ENCODE measurements at regions not wholly inside any gene's neighbourhood (a gene's known extent, or its start where the extent isn't known, plus 50 kb on each side); places are given as distances from the start of the nearest gene placed in this dataset.
"Not testable (repeated sequence)": the region's sequence is repeated elsewhere in the genome, so short reads cannot be mapped to it uniquely, and the experiment has no call there.

DNA sequence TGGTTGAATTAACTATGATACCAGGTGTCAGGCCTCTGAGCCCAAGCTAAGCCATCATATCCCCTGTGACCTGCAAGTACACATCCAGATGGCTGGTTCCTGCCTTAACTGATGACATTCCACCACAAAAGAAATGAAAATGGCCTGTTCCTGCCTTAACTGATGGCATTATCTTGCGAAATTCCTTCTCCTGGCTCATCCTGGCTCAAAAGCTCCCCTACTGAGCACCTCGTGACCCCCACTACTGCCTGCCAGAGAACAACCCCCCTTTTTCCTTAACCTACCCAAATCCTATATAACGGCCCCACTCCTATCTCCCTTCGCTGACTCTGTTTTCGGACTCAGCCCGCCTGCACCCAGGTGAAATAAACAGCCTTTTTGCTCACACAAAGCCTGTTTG lies 1671.4 kb downstream of the C4orf33 start:
- H3K4me1 ChIP-seq (ENCODE audit: control insufficient read depth, insufficient read depth, low read length, poor library complexity, severe bottlenecking); H3K27me3 ChIP-seq (ENCODE audit: control insufficient read depth, insufficient read depth, low read length); H3K4me1 Mint-ChIP-seq; H3K4me3 ChIP-seq (ENCODE audit: low read depth, low read length); H3K4me3 Mint-ChIP-seq; H3K27ac ChIP-seq (ENCODE audit: insufficient read depth, low read length, poor library complexity, severe bottlenecking); ATAC-seq (ENCODE audit: low read depth in 2 of 2); H3K36me3 ChIP-seq (ENCODE audit: control insufficient read depth, insufficient read depth, low read length); DNase-seq; H3K27ac Mint-ChIP-seq; H3K36me3 Mint-ChIP-seq; H3K9me3 ChIP-seq (ENCODE audit: control insufficient read depth in 2 of 2, low read length in 2 of 2); H3K27me3 Mint-ChIP-seq: not testable (repeated sequence)
- peaks cover under 1 to 24% (median 8%) of the 10 kb centered on the region in 7 donors for H3K9me3 Mint-ChIP-seq

DNA sequence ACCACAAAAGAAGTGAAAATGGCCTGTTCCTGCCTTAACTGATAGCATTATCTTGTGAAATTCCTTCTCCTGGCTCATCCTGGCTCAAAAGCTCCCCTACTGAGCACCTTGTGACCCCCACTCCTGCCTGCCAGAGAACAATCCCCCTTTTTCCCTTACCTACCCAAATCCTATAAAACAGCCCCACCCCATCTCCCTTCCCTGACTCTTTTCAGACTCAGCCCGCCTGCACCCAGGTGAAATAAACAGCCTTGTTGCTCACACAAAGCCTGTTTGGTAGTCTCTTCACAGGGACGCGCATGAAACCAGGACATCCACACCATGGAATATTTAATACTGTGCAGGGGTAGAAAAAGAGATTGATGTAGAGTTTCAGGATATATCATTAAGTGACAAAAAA lies 1677.0 kb downstream of the C4orf33 start:
- H3K4me1 ChIP-seq (ENCODE audit: control insufficient read depth, insufficient read depth, low read length, poor library complexity, severe bottlenecking); H3K27ac Mint-ChIP-seq: not testable (repeated sequence)
- H3K9me3 Mint-ChIP-seq, result peaks cover 4 to 23% (median 12%) of the 10 kb centered on the region in 7 donors

DNA sequence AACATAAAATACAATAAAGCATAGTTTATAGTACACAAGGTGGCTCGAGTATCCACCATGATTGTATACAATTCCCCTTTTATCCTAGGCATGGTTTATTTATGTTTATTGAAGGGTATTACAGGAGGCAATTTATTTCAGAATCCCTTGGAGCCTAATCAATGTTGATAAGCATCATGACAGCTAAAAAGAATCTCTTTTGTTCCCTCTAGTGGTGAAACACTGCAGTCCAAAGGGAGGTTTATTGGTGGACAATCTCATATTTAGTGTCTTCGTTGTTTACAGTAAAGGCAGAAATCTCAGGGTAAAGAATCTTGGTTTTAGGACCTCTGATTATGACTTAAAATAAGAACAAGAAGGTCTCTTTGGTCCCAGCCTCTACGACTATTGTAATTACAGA lies 1712.5 kb downstream of the C4orf33 start:
- Mint-ChIP-seq H3K4me3 (no peak overlapping the region), H3K4me1 (no peaks in the 10 kb centered on the region), H3K27ac (no peak overlapping the region), H3K36me3 (no peaks in the 10 kb centered on the region), H3K27me3 (no peaks in the 10 kb centered on the region), H3K9me3 (peaks cover 0 to 17% (median 2%) of the 10 kb centered on the region in 7 donors)
- DNase-seq, result no peak
- Histone ChIP-seq H3K36me3 (ENCODE audit: control insufficient read depth, insufficient read depth, low read length) (no peaks in the 10 kb centered on the region), H3K4me1 (ENCODE audit: control insufficient read depth, insufficient read depth, low read length, poor library complexity, severe bottlenecking) (no peaks in the 10 kb centered on the region), H3K9me3 (ENCODE audit: control insufficient read depth in 2 of 2, low read length in 2 of 2) (peaks cover 3 to 14% of the 10 kb centered on the region in 2 experiments), H3K4me3 (ENCODE audit: low read depth, low read length) (no peak overlapping the region), H3K27me3 (ENCODE audit: control insufficient read depth, insufficient read depth, low read length) (no peaks in the 10 kb centered on the region), H3K27ac (ENCODE audit: insufficient read depth, low read length, poor library complexity, severe bottlenecking) (no peak overlapping the region)
- ATAC-seq (ENCODE audit: low read depth in 2 of 2), result no peak

More for the DNA sequence above, 1677.0 kb downstream of the C4orf33 start:
- not testable (repeated sequence) for H3K27ac ChIP-seq (ENCODE audit: insufficient read depth, low read length, poor library complexity, severe bottlenecking); H3K27me3 Mint-ChIP-seq; H3K36me3 ChIP-seq (ENCODE audit: control insufficient read depth, insufficient read depth, low read length); H3K9me3 ChIP-seq (ENCODE audit: control insufficient read depth in 2 of 2, low read length in 2 of 2); H3K27me3 ChIP-seq (ENCODE audit: control insufficient read depth, insufficient read depth, low read length); ATAC-seq (ENCODE audit: low read depth in 2 of 2); H3K4me1 Mint-ChIP-seq; H3K36me3 Mint-ChIP-seq; H3K4me3 Mint-ChIP-seq; H3K4me3 ChIP-seq (ENCODE audit: low read depth, low read length); DNase-seq

GRCh38 chr4:130812117-130812765 lies 1716.3 kb downstream of the C4orf33 start:
- Histone ChIP-seq H3K36me3 (ENCODE audit: control insufficient read depth, insufficient read depth, low read length) (no peaks in the 10 kb centered on the region), H3K9me3 (ENCODE audit: control insufficient read depth in 2 of 2, low read length in 2 of 2) (peaks cover 0 to 5% of the 10 kb centered on the region in 2 experiments), H3K27me3 (ENCODE audit: control insufficient read depth, insufficient read depth, low read length) (no peaks in the 10 kb centered on the region), H3K4me3 (ENCODE audit: low read depth, low read length) (no peak overlapping the region), H3K27ac (ENCODE audit: insufficient read depth, low read length, poor library complexity, severe bottlenecking) (no peak overlapping the region), H3K4me1 (ENCODE audit: control insufficient read depth, insufficient read depth, low read length, poor library complexity, severe bottlenecking) (no peaks in the 10 kb centered on the region)
- H3K27ac Mint-ChIP-seq, result no peak overlapping the region
- H3K27me3 Mint-ChIP-seq, result no peaks in the 10 kb centered on the region
- no peak for ATAC-seq (ENCODE audit: low read depth in 2 of 2)
- H3K4me3 Mint-ChIP-seq, result no peak overlapping the region
- H3K9me3 Mint-ChIP-seq, result peaks cover 0 to 19% (median 0%) of the 10 kb centered on the region in 7 donors
- H3K36me3 Mint-ChIP-seq, result no peaks in the 10 kb centered on the region
- H3K4me1 Mint-ChIP-seq, result no peaks in the 10 kb centered on the region
- DNase-seq, result no peak

DNA sequence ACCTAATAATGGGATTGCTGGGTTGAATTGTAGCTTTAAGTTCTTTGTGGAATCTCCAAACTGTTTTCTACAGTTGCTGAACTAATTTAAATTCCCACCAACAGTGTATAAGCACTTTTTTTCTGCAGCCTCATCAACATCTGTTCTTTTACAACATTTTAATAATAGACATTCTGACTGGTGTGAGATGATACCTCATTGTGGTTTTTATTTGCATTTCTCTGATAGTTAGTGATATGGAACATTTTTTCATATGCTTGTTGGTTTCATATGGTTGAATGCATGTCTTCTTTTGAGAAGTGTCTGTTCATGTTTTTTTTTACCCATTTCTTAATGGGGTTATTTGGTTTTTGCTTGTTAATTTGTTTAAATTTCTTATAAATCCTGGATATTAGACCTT lies 1718.9 kb downstream of the C4orf33 start:
- ATAC-seq (ENCODE audit: low read depth in 2 of 2), result no peak
- peaks cover 0 to 2% of the 10 kb centered on the region in 2 experiments for H3K9me3 ChIP-seq (ENCODE audit: control insufficient read depth in 2 of 2, low read length in 2 of 2)

DNA sequence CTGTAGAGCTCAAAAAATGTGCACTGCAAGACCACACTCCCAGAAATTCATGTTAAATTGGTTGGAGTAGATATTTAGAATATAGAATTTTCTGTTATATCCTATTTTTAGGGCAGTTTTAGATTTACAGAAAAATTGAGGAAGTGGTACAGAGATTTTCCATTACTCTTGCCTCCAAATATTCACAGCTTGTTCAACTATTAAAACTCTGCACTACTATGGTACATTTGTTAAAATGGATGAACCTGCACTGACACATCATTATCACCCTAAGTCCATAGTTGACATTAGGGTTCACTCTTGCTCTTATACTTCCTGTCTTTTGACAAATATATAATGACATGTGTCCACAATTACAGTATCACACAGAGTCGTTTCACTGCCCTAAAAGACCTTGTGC lies 1724.5 kb downstream of the C4orf33 start:
- no peak for ATAC-seq (ENCODE audit: low read depth in 2 of 2)
- Histone ChIP-seq H3K4me3 (ENCODE audit: low read depth, low read length) (no peak overlapping the region), H3K27me3 (ENCODE audit: control insufficient read depth, insufficient read depth, low read length) (no peaks in the 10 kb centered on the region), H3K9me3 (ENCODE audit: control insufficient read depth in 2 of 2, low read length in 2 of 2) (peaks cover 0 to 2% of the 10 kb centered on the region in 2 experiments), H3K36me3 (ENCODE audit: control insufficient read depth, insufficient read depth, low read length) (no peaks in the 10 kb centered on the region), H3K4me1 (ENCODE audit: control insufficient read depth, insufficient read depth, low read length, poor library complexity, severe bottlenecking) (no peaks in the 10 kb centered on the region), H3K27ac (ENCODE audit: insufficient read depth, low read length, poor library complexity, severe bottlenecking) (no peak overlapping the region)
- Mint-ChIP-seq H3K36me3 (no peaks in the 10 kb centered on the region), H3K4me3 (no peak overlapping the region), H3K4me1 (no peaks in the 10 kb centered on the region), H3K27ac (no peak overlapping the region), H3K27me3 (no peaks in the 10 kb centered on the region), H3K9me3 (peaks cover 1 to 16% (median 8%) of the 10 kb centered on the region in 7 donors)
- no peak for DNase-seq

More for the DNA sequence above, 1718.9 kb downstream of the C4orf33 start:
- H3K4me1 ChIP-seq (ENCODE audit: control insufficient read depth, insufficient read depth, low read length, poor library complexity, severe bottlenecking), result no peaks in the 10 kb centered on the region
- Mint-ChIP-seq H3K27ac (no peak overlapping the region), H3K4me3 (no peak overlapping the region), H3K36me3 (no peaks in the 10 kb centered on the region), H3K9me3 (peaks cover 0 to 22% (median 0%) of the 10 kb centered on the region in 7 donors), H3K27me3 (no peaks in the 10 kb centered on the region), H3K4me1 (no peaks in the 10 kb centered on the region)
- H3K4me3 ChIP-seq (ENCODE audit: low read depth, low read length), result no peak overlapping the region
- no peak overlapping the region for H3K27ac ChIP-seq (ENCODE audit: insufficient read depth, low read length, poor library complexity, severe bottlenecking)
- no peaks in the 10 kb centered on the region for H3K27me3 ChIP-seq (ENCODE audit: control insufficient read depth, insufficient read depth, low read length)
- DNase-seq, result no peak
- H3K36me3 ChIP-seq (ENCODE audit: control insufficient read depth, insufficient read depth, low read length), result no peaks in the 10 kb centered on the region

DNA sequence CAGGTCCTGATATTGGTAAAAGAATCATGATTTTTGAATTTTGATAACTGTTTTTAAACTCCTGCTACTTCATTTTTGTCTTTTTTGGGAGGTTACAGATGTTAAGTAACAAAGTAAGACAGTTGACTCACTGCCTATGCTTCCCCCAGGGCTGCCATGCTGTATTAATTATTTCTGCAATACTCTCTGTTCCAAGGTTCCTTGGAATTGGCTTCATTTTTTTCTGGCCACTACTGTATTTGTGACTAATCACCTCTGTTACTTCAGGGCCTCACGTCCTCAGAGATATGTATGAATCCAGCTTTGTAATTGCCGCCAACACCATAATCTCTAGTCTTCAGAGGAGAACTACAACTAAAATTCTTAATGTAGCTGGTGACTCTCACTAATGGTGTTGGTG lies 1729.3 kb downstream of the C4orf33 start:
- ATAC-seq (ENCODE audit: low read depth in 2 of 2), result no peak
- H3K36me3 Mint-ChIP-seq, result no peaks in the 10 kb centered on the region
- H3K27me3 Mint-ChIP-seq, result no peaks in the 10 kb centered on the region
- no peaks in the 10 kb centered on the region for H3K36me3 ChIP-seq (ENCODE audit: control insufficient read depth, insufficient read depth, low read length)
- H3K4me3 Mint-ChIP-seq, result no peak overlapping the region
- no peaks in the 10 kb centered on the region for H3K9me3 ChIP-seq (ENCODE audit: control insufficient read depth in 2 of 2, low read length in 2 of 2)
- H3K4me3 ChIP-seq (ENCODE audit: low read depth, low read length), result no peak overlapping the region
- no peaks in the 10 kb centered on the region for H3K4me1 ChIP-seq (ENCODE audit: control insufficient read depth, insufficient read depth, low read length, poor library complexity, severe bottlenecking)
- no peak overlapping the region for H3K27ac ChIP-seq (ENCODE audit: insufficient read depth, low read length, poor library complexity, severe bottlenecking)
- H3K4me1 Mint-ChIP-seq, result no peaks in the 10 kb centered on the region
- H3K27ac Mint-ChIP-seq, result no peak overlapping the region
- H3K9me3 Mint-ChIP-seq, result peaks cover 3 to 36% (median 9%) of the 10 kb centered on the region in 7 donors
- no peaks in the 10 kb centered on the region for H3K27me3 ChIP-seq (ENCODE audit: control insufficient read depth, insufficient read depth, low read length)
- no peak for DNase-seq

DNA sequence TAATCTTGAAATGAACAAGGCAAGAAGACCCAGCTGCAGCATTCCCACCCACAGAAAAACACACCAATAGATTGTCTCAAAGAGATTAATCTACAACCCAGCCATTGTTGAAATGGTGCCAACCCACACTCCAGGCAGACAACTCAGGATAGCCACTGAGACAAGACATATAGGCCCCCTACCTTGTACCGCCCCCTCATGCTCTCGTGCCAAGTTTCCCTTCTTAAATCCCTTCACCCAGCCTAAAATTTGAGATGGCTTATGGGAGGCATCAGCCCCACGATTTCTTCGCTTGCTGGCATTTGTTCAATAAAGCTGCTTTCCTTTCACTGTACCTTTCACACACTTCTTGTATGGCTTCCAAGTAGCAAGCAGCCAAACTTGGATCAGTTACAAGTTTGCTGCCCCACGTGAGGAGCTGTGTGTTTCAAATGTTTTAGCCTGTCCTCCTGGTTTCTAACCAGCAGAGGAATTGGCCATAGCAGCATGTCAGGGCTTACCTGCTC lies 1754.1 kb downstream of the C4orf33 start:
- Histone ChIP-seq H3K9me3 (ENCODE audit: control insufficient read depth in 2 of 2, low read length in 2 of 2) (peaks cover 3 to 23% of the 10 kb centered on the region in 2 experiments), H3K27ac (ENCODE audit: insufficient read depth, low read length, poor library complexity, severe bottlenecking) (no peak overlapping the region), H3K36me3 (ENCODE audit: control insufficient read depth, insufficient read depth, low read length) (no peaks in the 10 kb centered on the region), H3K27me3 (ENCODE audit: control insufficient read depth, insufficient read depth, low read length) (no peaks in the 10 kb centered on the region), H3K4me3 (ENCODE audit: low read depth, low read length) (no peak overlapping the region), H3K4me1 (ENCODE audit: control insufficient read depth, insufficient read depth, low read length, poor library complexity, severe bottlenecking) (no peaks in the 10 kb centered on the region)
- DNase-seq, result no peak
- peaks cover 5% of the 10 kb centered on the region for H3K27me3 Mint-ChIP-seq
- peaks cover 0 to 23% (median 2%) of the 10 kb centered on the region in 7 donors for H3K9me3 Mint-ChIP-seq
- no peak overlapping the region for H3K4me3 Mint-ChIP-seq
- H3K4me1 Mint-ChIP-seq, result no peaks in the 10 kb centered on the region
- no peaks in the 10 kb centered on the region for H3K36me3 Mint-ChIP-seq
- ATAC-seq (ENCODE audit: low read depth in 2 of 2), result no peak
- H3K27ac Mint-ChIP-seq, result no peak overlapping the region

All from CD4-positive, CD25-positive, alpha-beta regulatory T cell (primary cell).